Astrocyte (in vitro differentiated cells and primary cell): ENCODE measurements at regions not wholly inside any gene's neighbourhood (a gene's known extent, or its start where the extent isn't known, plus 50 kb on each side); places are given as distances from the start of the nearest gene placed in this dataset.

Experiments
- DNase-seq: peaks from one replicate; pipeline ENCODE4 v3.0.0-alpha.2; 2010; ENCODE audit warnings: low read depth
- FAIRE-seq: peaks from 2 replicates; lab custom pipeline; 2011; peaks lifted over from hg19 to GRCh38; lab: Jason Lieb, UNC
- H2AFZ ChIP-seq: 2 replicates; pipeline ENCODE4 v1.6.0; 2012; ENCODE audit warnings: low read depth, low read length, inconsistent platforms
- H3K27ac ChIP-seq: 2 replicates; pipeline ENCODE4 v1.5.1; 2011; ENCODE audit warnings: low read depth, low read length, inconsistent platforms
- H3K27me3 ChIP-seq: 2 replicates; pipeline ENCODE4 v1.6.0; 2011; ENCODE audit warnings: low read length, inconsistent platforms; ENCODE audit not compliant: insufficient read depth
- H3K36me3 ChIP-seq: 2 replicates; pipeline ENCODE4 v1.5.1; 2011; ENCODE audit warnings: low read length, inconsistent platforms; ENCODE audit not compliant: insufficient read depth
- H3K4me1 ChIP-seq: 2 replicates; pipeline ENCODE4 v1.5.1; 2011; ENCODE audit warnings: low read length, inconsistent platforms; ENCODE audit not compliant: insufficient read depth
- H3K4me2 ChIP-seq: 2 replicates; pipeline ENCODE4 v1.6.0; 2012; ENCODE audit warnings: low read length, inconsistent platforms
- H3K4me3 ChIP-seq: 2 replicates; pipeline ENCODE4 v1.5.1; 2011; ENCODE audit warnings: low read depth, mild to moderate bottlenecking, low read length, inconsistent platforms; ENCODE audit not compliant: insufficient read depth
- H3K79me2 ChIP-seq: 2 replicates; pipeline ENCODE4 v1.6.0; 2012; ENCODE audit warnings: mild to moderate bottlenecking, low read length, inconsistent platforms; ENCODE audit not compliant: insufficient read depth
- H3K9ac ChIP-seq: 2 replicates; pipeline ENCODE4 v1.6.0; 2012; ENCODE audit warnings: mild to moderate bottlenecking, low read length, inconsistent platforms
- H3K9me3 ChIP-seq: 2 replicates; pipeline ENCODE4 v1.5.1; 2012; ENCODE audit warnings: low read depth, mild to moderate bottlenecking, low read length, inconsistent platforms; ENCODE audit not compliant: insufficient read depth
- H4K20me1 ChIP-seq: 2 replicates; pipeline ENCODE4 v1.6.0; 2012; ENCODE audit warnings: low read length, inconsistent platforms; ENCODE audit not compliant: insufficient read depth
- H3K27ac Mint-ChIP-seq: one replicate; pipeline ENCODE4 v1.8.0; 2021; ENCODE audit warnings: mild to moderate bottlenecking, mixed read lengths; ENCODE audit not compliant: unreplicated experiment
- H3K27me3 Mint-ChIP-seq: one replicate; pipeline ENCODE4 v1.8.0; 2021; ENCODE audit warnings: low read depth, mixed read lengths; ENCODE audit not compliant: unreplicated experiment
- H3K36me3 Mint-ChIP-seq: one replicate; pipeline ENCODE4 v1.8.0; 2021; ENCODE audit warnings: low read depth, mixed read lengths; ENCODE audit not compliant: unreplicated experiment
- H3K4me1 Mint-ChIP-seq: one replicate; pipeline ENCODE4 v1.8.0; 2021; ENCODE audit warnings: low read depth, mixed read lengths; ENCODE audit not compliant: unreplicated experiment
- H3K4me3 Mint-ChIP-seq: one replicate; pipeline ENCODE4 v1.8.0; 2021; ENCODE audit warnings: mild to moderate bottlenecking, moderate library complexity, mixed read lengths; ENCODE audit not compliant: unreplicated experiment
- H3K9me3 Mint-ChIP-seq: one replicate; pipeline ENCODE4 v1.8.0; 2021; ENCODE audit warnings: mild to moderate bottlenecking, mixed read lengths; ENCODE audit not compliant: unreplicated experiment
- EZH2 ChIP-seq: IDR thresholded peaks from 2 replicates; pipeline ENCODE4 v1.6.1; 2012; ENCODE audit warnings: mild to moderate bottlenecking, low read length, inconsistent platforms; ENCODE audit not compliant: insufficient read depth
- TF ChIP-seq, protein P1 (sequence below): IDR thresholded peaks from 2 replicates; pipeline ENCODE4 v1.5.1; 2011; ENCODE audit warnings: low read depth, mild to moderate bottlenecking, inconsistent platforms, low read length, moderate library complexity; ENCODE audit not compliant: insufficient read depth

DNA sequence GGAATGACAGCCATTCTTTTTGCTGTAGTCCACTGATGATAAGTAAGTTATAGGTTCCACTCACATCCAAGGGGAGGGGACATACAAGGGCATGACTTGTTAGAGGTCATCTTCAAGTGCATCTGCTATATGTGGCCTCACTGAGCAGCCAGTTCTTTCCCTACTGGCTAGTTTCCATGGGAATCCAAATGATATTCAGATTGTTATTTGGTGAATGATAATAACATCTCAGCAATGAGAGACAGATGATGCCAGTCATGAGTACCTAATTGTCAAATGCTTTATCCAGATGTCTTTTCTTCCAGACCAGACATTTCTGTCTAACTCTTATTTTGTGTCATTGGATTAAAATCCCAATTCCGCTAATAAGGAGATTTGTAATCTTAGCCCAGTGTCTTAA, 460.4 kb upstream of the BOD1L1 start:
- Histone ChIP-seq H3K27ac (no peak overlapping the region), H4K20me1 (no peaks in the 10 kb centered on the region), H3K9ac (no peak overlapping the region), H3K4me3 (no peak overlapping the region), H3K79me2 (no peaks in the 10 kb centered on the region), H3K36me3 (no peaks in the 10 kb centered on the region), H3K27me3 (no peaks in the 10 kb centered on the region), H3K4me1 (no peaks in the 10 kb centered on the region), H3K4me2 (no peak overlapping the region), H2AFZ (no peak overlapping the region), H3K9me3 (no peaks in the 10 kb centered on the region)
- Mint-ChIP-seq H3K27me3 (no peaks in the 10 kb centered on the region), H3K4me3 (no peak overlapping the region), H3K36me3 (no peaks in the 10 kb centered on the region), H3K9me3 (peaks cover 2% of the 10 kb centered on the region), H3K4me1 (peaks cover 3% of the 10 kb centered on the region), H3K27ac (no peak overlapping the region)
- DNase-seq = no peak
- TF ChIP-seq, protein P1, sequence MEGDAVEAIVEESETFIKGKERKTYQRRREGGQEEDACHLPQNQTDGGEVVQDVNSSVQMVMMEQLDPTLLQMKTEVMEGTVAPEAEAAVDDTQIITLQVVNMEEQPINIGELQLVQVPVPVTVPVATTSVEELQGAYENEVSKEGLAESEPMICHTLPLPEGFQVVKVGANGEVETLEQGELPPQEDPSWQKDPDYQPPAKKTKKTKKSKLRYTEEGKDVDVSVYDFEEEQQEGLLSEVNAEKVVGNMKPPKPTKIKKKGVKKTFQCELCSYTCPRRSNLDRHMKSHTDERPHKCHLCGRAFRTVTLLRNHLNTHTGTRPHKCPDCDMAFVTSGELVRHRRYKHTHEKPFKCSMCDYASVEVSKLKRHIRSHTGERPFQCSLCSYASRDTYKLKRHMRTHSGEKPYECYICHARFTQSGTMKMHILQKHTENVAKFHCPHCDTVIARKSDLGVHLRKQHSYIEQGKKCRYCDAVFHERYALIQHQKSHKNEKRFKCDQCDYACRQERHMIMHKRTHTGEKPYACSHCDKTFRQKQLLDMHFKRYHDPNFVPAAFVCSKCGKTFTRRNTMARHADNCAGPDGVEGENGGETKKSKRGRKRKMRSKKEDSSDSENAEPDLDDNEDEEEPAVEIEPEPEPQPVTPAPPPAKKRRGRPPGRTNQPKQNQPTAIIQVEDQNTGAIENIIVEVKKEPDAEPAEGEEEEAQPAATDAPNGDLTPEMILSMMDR = no peak
- TF ChIP-seq EZH2 = no peak
- no peak for FAIRE-seq

DNA sequence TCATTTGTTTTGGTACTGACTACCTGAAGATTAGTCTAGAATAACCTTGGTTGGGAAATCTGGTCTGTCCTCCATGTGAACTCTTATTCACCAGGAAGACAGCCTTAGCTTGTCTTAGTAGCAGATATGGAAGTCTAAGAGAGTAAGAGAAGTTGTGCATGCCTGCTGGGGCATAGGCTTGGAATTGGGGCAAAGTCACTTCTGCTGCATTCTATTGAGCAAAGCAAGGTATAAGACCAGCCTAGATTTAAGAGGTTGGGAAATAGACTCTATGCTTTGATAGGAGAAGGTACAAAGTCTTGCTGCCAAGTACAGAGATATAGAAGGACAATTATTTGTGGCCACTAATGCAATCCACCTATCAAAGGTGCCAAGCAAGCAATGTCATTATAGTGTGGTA, 464.0 kb upstream of the BOD1L1 start:
- H3K27me3 Mint-ChIP-seq = no peaks in the 10 kb centered on the region

DNA sequence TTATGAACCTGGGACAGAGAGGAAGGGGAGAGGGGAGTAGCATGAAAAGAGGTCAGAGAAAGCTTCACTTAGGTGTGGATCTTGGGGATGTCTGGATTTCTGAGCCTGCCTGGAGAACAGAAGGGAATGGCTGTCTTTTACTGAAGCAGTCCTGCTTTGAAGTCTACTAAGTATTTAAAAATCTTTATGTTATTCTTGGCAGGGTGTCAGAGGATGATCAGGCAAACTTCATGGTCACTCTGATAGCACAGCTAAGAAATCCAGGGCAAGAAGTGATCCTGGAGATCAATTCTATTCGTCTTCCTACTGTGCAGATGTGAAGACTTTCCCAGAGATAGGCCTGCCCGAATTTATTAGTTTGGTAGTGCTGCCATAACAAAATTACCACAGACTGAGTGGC, 464.4 kb upstream of the BOD1L1 start:
- Mint-ChIP-seq H3K27me3 (no peaks in the 10 kb centered on the region), H3K9me3 (peaks cover 5% of the 10 kb centered on the region), H3K4me3 (no peak overlapping the region), H3K4me1 (peaks cover 9% of the 10 kb centered on the region), H3K36me3 (no peaks in the 10 kb centered on the region), H3K27ac (no peak overlapping the region)
- Histone ChIP-seq H3K27me3 (no peaks in the 10 kb centered on the region), H3K36me3 (no peaks in the 10 kb centered on the region), H3K9me3 (no peaks in the 10 kb centered on the region), H2AFZ (no peak overlapping the region), H3K4me3 (no peak overlapping the region), H3K27ac (no peak overlapping the region), H3K4me2 (no peak overlapping the region), H3K4me1 (peaks cover 4% of the 10 kb centered on the region), H3K9ac (no peak overlapping the region), H4K20me1 (no peaks in the 10 kb centered on the region), H3K79me2 (no peaks in the 10 kb centered on the region)
- TF ChIP-seq, protein P1 = no peak
- TF ChIP-seq EZH2 = no peak
- FAIRE-seq = no peak
- no peak for DNase-seq

More for the DNA sequence above, 464.0 kb upstream of the BOD1L1 start:
- Histone ChIP-seq H2AFZ (no peak overlapping the region), H3K27ac (no peak overlapping the region), H3K27me3 (no peaks in the 10 kb centered on the region), H3K9me3 (no peaks in the 10 kb centered on the region), H3K4me2 (no peak overlapping the region), H3K9ac (no peak overlapping the region), H3K36me3 (no peaks in the 10 kb centered on the region), H4K20me1 (no peaks in the 10 kb centered on the region), H3K79me2 (no peaks in the 10 kb centered on the region), H3K4me1 (peaks cover 4% of the 10 kb centered on the region), H3K4me3 (no peak overlapping the region)
- DNase-seq = no peak
- TF ChIP-seq EZH2 = no peak
- TF ChIP-seq, protein P1 = no peak
- FAIRE-seq = no peak
- H3K27ac Mint-ChIP-seq = no peak overlapping the region
- H3K36me3 Mint-ChIP-seq = no peaks in the 10 kb centered on the region
- peaks cover 6% of the 10 kb centered on the region for H3K4me1 Mint-ChIP-seq
- peaks cover 5% of the 10 kb centered on the region for H3K9me3 Mint-ChIP-seq
- no peak overlapping the region for H3K4me3 Mint-ChIP-seq
